NCI-H1930 (cell line): ENCODE measurements at regions not wholly inside any gene's neighbourhood (a gene's known extent, or its start where the extent isn't known, plus 50 kb on each side); places are given as distances from the start of the nearest gene placed in this dataset.

Source experiments
- DNase-seq, 2 experiments: peaks; one replicate each; lab custom pipeline; 2025; lab: John Stamatoyannopoulos, UW

- DNase-seq = no peak
Observed at GRCh38 chr13:105312906-105313305, 1222.6 kb downstream of the EFNB2 start.

DNA sequence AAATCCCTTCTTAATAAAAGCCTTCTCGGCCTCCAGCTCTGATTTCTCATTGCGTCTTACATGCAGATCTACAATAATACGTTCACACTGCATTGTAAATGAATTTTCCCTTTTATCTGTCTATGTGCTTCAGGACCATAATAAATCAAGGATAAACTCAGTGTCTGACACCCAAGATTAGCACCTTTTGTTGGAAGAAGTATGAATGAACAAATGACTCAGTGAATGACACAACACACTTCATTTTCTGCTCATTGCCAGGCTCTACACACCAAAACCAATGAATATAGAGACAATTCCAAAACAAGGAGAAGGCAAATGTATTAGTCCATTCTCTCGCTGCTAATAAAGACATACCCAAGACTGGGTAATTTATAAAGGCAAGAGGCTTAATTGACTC lies 1224.4 kb downstream of the EFNB2 start:
- DNase-seq = no peak

- DNase-seq = no peak
Observed at GRCh38 chr13:105307776-105308175, 1227.7 kb downstream of the EFNB2 start.

DNA sequence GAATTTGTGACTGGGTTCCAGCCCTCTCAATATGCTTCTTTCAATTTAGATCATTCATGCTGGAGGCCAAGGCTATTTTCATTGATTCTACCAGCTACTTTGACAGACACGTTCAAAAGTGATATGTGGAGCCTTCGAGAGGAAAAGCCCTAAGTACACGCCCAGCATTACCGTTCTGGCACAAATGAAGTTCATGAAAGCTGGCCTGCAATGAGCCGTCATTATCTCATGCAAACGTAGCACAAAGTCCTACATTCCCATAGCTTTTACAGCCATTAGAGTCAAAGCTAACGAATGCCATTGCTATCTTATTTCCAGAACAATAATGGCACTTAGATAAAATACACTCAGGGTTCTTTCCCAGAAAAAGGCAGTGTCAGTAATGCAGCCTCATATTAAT lies 1237.6 kb downstream of the EFNB2 start:
- DNase-seq = no peak

GRCh38 chr13:105291987-105292386 lies 1243.5 kb downstream of the EFNB2 start:
- no peak for DNase-seq

GRCh38 chr13:105290596-105290995 lies 1244.9 kb downstream of the EFNB2 start:
- no peak for DNase-seq

DNA sequence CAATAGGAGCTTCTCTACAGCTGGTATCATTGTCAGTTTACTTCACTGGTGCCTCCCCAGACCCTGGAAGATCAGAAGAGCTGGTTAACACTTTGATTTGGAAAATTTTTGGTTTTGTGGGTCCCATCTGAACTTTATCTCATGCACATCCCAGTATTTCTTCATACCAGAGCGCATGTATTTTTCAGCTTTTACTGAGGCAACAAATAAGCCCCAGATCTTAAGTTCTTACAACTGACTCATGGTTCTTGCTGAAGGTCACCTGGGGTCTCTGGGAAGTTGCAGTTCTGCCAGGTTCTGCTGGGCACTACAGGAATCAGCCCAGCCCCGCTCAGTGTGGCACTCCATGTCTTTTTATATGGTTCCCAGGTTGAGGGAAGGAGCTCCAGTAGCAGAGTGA lies 1249.9 kb downstream of the EFNB2 start:
- no peak for DNase-seq

DNA sequence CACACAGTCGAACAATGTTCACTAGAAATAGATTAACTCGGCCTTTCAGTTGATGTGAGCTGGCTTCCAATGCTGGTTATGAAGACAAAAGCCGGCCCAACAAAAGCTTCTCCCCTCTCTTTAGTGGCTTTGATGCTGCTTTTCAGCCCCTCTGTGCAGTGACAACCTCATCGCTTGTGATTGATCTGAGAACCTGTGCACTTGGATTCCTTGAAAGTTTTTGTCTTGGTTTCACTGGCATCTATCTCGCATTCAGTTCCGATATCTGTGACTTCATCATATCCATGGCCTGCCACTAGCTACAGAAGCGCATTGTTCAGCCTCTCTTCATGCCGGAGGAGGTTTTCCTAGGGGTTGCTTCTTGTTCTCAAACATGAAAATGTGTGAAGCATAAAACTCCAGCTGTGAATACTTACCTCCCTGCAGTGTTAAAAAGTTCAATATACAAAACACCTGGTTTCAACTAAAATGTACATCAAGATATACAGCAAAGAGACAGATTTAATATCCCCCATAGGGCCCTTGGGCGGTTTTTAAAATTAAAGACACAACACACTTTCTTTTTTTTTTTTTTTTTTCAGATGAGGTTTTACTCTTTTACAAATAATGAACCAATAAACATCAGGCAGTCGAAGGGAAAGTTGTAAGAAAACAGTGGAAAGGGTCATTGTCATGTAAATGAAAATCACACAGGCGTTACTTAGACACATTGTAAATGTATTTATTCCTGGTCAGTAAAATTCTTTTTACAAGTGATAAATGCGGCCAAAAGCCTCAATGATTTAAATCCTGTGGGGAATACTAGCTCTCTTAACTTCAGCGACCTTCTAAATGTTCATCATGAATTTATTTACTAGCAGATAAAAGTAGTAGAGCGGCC lies 1252.8 kb downstream of the EFNB2 start:
- no peak for DNase-seq

DNA sequence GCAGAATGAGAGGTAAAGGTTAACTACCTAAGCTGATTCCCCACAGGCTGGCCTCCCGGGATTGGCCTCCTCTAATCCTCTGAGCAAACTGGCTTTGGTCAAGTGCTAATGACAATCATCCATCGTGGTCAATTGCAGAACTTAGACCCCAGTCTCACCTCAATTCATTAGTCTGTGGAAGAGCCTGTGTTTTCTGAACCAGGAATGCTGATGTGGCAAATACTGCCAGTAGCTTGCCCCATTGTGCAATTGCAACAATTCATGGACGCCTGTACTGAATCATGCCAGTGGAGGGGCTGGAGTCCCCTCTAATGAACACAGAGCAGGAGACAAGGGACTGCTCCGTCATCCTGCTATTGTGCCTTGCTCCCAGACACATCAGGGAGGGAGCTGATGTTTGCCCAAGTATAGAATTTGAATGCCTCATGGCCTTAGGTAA lies 1256.5 kb downstream of the EFNB2 start:
- no peak for DNase-seq

DNA sequence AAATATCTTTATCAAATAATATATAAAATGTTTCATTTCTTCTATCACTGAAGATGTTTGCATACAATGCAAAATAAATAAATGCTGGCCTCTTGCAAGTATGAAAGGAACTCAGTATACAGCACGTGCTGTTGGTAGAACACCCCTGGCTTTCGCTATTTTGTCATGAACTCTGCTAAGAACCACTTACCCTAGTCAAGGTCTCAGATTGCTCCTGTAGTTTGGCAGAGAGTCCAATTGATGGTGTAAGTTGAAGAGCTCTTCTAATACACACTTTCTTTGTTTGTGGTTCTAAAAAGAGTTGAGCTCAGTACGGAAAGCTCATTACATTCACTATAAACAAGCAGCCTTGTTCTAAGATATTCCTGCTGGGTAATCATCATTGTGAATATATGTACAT lies 1258.9 kb downstream of the EFNB2 start:
- DNase-seq = no peak

DNA sequence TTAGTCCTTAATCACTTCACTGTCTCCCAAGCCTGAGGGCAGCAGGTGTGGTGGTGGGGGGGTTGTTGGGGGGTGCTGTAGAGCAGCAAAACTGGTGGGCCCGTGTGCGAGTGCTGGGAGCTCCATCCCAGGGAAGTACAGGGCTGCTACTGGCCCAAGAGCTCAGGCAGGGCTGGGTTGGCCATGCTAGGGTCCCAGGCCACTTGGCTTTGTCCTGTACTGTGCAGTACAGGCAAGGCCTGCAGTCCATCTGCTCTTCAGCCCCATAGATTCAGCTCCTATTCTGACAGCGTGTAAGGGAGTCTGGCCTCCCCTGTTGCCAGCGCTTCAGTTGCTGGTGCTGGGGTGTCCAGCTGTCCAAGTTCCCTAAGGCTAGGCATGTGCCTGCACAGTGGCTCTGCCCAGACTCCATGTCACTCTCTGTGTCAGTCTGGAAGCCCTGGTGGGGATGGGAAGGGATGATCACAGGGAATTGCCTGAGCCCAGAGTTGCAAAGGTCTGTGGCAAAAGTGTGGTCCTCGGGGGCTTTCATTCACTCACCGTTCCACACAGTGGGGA lies 1261.7 kb downstream of the EFNB2 start:
- no peak for DNase-seq

DNA sequence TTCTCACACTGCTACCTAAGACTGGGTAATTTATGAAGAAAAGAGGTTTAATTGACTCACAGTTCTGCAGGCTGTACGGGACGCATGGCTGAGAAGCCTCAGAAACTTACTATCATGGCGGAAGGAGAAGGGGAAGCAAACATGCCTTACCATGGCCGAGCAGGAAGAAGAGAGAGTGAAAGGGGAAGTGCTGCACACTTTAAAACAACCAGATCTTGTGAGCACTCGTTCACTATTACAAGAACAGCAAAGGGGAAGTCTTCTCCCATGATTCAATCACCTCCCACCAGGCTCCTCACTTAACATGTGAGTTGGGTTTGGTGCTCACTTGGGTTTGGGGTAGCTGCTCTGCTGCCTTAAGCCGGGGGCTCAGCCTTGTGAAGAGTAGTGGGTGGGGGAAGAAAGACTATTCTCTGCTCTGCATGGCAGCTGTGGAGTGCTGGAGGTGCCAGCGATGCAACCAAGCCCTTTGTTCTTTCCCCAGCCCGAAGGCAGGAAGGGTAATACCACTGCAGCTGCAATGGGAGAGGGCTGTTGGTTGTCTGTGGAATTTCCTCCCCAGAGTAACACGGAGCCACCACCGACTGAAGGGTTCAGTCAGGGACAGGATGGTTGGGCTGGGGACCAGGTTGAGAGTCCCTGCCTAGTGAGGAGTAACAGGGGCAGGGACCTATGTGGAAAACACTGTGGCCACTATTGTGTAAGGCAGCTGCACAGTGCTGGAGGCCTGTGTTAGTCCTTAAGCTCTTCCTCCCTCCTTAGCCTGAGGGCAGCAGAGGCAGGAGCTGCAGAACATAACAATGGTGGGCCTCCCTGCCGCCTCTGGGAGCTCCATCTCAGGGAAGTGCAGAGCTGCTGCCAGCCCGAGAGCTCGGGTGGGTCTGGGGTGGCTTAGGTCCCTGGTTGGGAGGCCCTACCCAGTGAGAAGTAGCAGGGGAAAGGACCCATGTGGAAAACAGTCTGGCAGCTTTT lies 1262.5 kb downstream of the EFNB2 start:
- no peak for DNase-seq

GRCh38 chr13:105266615-105267014 lies 1268.8 kb downstream of the EFNB2 start:
- no peak for DNase-seq

- DNase-seq = no peak
Observed at GRCh38 chr13:105262579-105262978, 1272.9 kb downstream of the EFNB2 start.

DNA sequence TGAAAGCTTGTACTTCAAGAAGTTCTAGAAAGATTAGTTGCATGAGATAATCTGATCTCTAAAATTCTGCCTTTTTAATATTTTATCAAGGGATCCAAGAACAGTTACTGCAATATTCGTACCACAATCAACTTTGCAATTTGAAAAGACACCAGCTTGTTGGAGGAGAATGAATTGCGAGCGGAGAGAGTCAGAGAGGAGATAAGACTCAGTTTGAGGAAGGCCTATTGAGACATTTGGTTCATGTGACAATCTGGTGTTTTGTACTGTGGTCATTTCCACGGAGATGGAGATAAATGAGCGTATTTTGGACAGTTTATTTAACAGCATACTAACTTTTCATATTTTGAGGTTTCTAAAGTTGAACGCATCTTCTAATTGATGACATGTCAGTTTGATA lies 1276.0 kb downstream of the EFNB2 start:
- no peak for DNase-seq

GRCh38 chr13:105255472-105255871 lies 1280.0 kb downstream of the EFNB2 start:
- DNase-seq = no peak

DNA sequence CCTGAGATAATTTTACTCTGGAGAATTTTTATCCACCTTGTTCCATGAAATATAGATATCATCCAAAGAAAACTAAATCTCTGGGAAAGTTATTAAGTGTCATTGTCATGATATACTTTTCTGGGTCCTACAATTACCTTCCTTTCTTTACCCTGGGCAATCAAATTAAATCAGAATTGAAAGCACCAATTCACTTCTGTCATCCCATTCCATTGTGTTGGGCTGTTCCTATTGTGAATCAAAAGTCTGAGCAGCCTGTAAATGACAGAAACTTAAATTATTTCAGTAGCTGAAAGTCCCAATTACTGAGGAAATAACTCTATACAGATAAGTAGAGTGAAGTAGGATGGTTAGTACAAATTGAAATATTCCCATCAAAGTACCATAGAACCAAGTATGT lies 1284.2 kb downstream of the EFNB2 start:
- DNase-seq = no peak

- DNase-seq = peak; percentile 39 to 60
Observed at GRCh38 chr13:105247830-105248229, 1287.6 kb downstream of the EFNB2 start.

DNA sequence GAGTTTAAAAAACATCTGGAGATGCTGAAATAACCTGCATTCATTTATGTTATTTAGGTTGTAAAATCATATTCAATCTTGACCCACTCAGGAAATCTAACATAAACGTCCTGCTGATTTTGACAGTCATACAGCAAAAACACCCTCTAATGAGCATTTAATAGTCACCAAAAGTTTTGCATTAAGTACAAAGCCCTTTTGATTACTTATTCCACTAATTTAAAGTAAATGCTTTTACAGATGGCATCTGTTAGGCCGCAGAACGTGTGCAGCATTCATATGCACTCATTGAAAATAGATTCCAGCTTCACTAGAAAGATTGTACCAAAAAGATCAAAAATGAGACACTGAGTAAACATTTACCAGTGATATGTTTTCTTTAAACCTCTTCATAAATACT lies 1295.1 kb downstream of the EFNB2 start:
- DNase-seq = no peak

DNA sequence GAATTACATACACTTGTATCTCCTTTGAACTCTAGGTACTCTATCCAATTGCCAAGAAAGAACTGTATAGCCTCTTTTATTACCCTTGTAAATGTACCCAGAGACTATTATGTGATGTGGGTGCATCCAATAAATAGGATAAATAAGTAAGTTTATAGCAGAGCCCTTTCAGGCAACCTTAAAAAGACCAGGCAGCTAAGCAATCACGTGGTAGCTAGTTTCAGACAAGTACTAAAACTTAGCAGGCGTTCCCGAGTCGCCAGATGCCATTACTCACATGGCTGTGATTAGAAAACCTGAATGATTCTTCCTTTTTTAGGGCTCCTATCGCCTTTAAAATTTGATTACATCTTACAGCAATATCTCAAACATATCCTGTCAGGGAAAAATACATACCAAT lies 1303.0 kb downstream of the EFNB2 start:
- DNase-seq = no peak

DNA sequence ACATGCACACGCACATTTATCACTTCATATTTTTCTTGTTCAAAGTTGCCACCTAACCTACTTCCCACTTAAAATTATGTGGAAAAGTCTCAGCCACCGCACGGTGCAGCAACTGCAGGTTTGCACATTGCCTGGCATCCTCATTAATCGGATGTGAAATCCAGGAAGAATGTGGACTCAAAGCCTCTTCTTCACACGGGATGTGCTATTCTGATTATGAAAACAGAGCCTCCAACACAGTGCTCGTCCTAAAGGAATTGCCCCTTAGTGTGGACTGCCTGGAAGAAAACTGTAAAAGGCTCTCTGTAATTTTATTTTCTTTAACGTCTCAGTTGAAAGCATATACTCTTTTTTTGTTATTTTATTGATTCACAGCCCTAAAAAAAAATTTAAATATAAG lies 1303.5 kb downstream of the EFNB2 start:
- DNase-seq = no peak

GRCh38 chr13:105231579-105231978 lies 1303.9 kb downstream of the EFNB2 start:
- no peak for DNase-seq

DNA sequence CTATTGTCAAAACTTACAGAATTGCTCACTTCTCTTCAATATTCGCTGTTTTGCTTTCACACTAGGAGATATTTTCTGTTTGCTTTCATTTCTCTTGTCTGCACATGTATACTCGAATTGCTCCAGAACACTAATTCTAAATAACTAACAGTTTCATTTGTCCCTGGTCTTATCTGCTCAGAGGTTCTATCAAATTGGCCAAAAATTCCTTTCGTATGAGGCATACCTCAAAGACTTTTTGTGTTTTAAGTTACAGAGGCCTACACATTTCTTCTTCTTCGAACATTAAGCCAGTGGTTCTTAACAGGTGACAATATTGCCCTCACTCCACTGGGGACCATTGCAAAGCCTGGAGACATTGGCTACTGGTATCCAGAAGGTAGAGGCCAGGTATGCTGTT lies 1314.6 kb downstream of the EFNB2 start:
- no peak for DNase-seq
